HG02884 (cell line): ENCODE measurements at regions not wholly inside any gene's neighbourhood (a gene's known extent, or its start where the extent isn't known, plus 50 kb on each side); places are given as distances from the start of the nearest gene placed in this dataset.
"Not testable (repeated sequence)": the region's sequence is repeated elsewhere in the genome, so short reads cannot be mapped to it uniquely, and the experiment has no call there.

Experiments used
- ATAC-seq: cut with Tn5 transposase; IDR thresholded peaks from one replicate; pipeline ENCODE4 v1.9.1; 2021; ENCODE audit warnings: mild to moderate bottlenecking, moderate library complexity; ENCODE audit not compliant: unreplicated experiment

DNA sequence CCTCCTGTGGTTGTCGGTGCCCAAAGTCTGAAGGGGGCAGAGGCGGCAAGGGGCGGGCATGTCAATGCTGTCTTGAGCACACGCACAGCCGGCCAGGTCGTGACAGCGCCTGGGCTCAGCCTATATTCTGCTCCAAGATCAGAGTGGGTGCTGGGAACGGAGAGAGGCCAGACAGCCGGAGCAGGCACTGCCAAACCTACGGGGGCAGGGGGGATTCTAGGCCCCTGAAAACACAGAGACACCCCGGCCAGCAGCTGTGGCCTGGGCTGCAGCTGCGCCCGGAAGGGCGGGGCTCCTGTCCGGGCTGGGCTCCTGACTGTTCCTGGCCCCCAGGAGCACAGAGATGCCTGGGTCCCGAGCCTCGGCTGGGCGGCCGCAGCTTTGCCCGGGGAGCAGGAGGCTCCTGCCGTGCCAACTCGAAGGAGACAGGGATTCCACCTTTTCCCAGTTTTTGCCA lies 2662.9 kb upstream of the PCDH20 start:
- ATAC-seq, result no peak

DNA sequence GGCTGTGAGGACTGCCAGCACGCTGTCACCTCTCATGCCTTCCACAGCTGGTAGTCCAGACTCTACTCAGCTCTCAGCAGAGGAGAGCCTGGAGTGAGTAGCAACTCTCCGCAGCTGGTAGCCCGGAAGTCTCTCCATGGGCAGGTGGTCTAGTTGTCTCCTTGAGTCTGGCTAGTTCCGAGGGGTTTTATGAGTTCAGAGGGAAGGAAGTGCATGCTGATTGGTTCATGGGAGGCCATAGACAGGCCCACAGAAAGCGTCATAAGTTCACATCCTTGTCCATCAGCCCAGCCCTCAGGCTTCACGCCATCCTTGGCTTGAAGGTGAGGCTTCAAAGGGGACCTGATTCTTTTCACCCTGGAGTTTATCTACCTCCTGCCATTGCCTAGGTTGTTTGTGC lies 2662.4 kb upstream of the PCDH20 start:
- no peak for ATAC-seq

DNA sequence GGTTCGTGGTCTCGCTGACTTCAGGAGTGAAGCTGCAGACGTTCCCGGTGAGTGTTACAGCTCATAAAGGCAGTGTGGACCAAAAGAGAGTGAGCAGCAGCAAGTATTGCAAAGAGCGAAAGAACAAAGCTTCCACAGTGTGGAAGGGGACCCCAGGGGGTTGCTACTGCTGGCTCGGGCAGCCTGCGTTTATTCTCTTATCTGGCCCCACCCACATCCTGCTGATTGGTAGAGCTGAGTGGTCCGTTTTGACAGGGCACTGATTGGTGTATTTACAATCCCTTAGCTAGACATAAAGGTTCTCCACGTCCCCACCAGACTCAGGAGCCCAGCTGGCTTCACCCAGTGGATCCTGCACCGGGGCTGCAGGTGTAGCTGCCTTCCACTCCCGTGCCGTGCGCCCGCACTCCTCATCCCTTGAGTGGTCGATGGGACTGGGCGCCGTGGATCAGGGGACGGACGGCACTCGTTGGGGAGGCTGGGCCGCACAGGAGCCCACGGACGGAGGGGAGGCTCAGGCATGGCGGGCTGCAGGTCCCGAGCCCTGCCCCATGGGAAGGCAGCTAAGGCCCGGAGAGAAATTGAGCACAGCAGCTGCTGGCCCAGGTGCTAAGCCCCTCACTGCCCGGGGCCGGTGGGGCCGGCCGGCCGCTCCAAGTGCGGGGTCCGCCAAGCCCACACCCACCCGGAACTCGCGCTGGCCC lies 2661.6 kb upstream of the PCDH20 start:
- ATAC-seq, result not testable (repeated sequence)

DNA sequence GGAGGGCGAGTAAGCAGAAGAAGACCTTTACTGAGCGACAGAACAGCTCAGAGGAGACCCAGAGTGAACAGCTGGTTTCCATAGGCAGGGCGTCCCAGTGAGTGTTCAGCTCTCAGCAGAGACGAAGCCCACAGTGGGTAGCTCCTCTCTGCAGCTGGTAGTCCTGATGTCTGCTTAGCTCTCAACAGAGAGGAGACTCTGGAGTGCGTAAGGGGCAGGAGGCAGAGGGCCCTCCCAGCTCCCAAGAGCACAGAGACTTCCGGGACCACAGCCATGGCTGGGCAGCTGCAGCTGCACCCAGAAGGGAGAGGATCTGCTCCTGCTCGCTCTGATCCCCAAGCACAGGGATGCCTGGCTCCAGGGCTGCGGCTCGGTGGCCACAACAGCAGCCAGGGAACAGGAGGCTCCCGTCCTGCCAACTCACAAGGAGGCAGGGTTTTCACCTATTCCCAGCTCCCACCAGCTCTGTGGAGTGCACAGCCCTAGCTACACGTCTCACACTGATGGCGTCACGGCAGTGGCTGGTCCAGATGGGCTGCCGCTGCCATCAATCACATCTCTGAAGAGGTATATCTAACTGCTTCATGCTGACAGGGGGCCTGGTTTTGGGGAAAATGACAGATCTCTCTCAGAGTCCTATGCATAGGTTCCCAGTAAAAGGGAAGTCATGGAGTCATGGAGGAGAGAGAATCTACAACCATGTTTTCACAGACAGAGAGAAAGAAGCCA lies 2660.1 kb upstream of the PCDH20 start:
- ATAC-seq, result no peak

DNA sequence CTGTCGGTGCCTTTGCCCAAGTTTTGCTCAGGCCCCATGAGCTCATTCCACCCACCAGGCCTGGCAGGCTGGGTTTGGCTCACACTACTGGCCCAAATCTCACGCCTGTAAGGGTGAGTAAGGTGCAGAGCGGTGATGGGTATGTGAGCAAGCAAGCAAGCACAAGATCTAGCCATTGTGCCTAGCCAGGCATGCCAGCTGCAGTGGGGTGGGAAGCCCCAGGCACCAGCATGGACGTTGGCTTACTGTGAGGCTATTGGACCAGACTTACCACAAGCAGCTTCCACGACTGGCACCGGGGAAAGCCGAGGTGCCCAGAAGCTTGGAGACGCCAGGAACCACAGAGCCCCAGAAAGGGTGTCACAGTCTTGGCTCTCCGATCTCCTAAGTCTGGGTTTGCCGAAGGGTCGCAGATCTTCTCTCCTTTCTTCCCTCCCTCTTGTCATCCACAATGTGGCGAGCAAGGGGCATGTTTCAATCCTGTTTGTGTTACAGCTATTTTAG lies 2659.4 kb upstream of the PCDH20 start:
- ATAC-seq, result no peak

DNA sequence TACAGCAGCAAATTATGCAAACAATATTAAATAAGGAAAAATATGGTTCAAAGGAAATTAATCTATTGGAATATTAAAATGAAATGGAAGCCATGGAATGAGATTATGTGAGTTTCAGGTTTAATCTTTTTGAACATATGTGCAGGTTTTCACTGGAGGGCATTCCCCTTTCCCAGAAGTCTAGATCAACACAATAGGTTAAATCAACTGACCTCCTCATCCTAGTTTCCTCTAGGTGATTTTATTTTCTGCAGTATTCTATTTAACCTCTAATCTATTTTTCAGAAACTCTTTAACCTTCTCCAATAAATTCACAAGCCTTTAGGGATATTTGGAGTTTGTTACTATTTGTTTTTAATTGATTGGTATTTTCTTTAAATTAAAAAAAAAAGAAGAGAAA lies 2657.6 kb upstream of the PCDH20 start:
- ATAC-seq, result no peak

DNA sequence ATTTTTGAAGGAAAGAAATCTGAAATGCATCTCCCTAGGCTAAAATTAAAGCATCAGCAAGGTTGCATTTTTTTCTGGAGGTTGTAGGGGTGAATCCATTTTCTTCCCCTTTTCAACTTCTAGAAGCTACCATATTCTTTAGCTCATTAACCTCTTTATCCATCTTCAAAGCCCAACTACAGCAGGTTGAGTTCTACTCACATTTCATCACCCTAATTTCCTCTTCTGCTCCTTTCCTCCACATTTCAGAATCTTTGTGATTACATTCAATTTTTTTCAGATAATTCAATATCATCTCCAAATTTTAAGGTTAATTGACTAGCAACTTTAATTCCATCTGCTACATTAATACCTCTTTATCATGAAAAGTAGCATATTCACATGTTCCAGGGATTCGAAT lies 2655.7 kb upstream of the PCDH20 start:
- ATAC-seq, result no peak

DNA sequence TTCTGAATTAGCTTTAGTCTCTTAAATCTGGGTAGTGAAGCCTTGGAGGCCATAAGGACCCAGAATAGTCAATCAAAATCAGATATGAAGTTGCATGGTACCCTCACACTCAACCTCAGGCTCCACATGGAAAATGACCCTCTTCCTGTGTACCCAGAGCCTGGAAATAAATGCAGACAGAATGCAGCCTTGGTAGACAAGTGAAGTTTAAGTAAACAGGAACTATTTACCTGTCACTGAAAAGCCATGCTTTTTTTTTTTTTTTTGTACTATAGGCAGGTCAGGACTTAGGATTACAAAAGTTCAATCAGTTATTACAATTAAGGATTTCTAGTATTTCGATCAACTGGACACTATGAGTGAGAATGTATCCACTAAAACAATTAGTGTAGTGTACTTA lies 2654.2 kb upstream of the PCDH20 start:
- no peak for ATAC-seq

DNA sequence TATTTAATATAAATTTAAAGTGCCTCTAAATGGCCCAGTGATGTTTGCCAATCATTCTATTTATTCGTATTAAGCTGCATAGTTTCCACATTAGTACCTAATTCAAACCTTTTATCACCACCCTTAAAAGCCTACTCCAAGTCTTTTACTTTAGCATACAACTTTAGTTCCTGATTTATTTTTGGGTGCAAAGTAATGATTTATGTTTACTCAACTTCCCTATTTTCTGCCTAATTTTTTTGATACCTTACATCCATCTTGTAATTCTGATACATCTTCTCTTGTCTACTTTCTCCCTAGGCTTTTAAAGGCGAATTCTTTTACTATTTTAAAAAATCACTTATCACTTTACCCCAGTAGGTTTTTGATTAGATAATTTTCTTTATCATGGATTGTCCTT lies 2651.1 kb upstream of the PCDH20 start:
- ATAC-seq, result no peak

DNA sequence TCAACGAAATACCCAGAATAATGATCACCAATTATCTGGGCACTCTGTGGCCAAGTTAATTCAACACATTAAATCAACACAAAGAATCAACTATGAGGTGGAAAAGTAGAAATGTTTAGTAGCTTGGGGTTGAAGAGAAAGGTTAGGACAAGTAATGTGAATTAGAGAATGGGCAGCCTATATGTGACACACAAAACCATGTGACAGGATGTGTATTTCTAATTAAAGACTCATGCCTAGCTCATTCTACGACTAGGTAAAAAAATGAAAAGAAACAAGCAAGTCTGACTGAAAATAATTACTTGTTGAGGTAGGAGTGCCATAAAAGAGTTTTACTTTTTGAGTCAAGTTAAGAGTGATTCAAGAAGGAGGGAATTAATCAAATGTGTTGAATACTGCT lies 2646.0 kb upstream of the PCDH20 start:
- ATAC-seq, result no peak

DNA sequence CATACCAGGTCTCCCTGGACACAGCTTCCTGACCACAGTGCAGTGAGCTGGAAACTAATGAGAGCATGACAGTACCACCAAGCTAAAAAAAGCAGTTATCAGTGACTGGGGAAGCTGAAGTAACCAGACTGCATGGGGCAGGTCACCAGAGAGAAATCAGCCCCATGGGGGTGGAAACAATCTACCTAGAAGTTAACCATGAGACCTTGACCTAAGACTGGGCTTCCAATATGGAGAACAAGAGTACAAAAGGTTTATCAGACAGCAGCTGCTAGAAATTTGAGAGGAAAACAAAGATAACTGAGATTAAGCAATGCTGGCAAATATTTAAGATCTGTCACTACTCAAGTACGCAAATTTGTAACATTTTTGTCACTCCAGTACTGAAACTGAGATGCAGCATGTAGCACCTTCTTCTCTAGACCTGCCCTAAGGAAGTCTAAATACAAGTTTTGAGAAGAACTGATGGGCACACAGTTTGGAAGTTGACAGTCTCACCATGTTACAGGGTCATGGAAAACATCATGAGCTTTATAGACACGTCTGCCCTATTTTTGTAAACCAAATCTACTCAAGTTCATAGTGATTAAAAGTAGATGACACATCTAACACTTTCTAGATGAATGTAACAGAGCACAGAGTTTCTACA lies 2641.8 kb upstream of the PCDH20 start:
- ATAC-seq, result no peak

DNA sequence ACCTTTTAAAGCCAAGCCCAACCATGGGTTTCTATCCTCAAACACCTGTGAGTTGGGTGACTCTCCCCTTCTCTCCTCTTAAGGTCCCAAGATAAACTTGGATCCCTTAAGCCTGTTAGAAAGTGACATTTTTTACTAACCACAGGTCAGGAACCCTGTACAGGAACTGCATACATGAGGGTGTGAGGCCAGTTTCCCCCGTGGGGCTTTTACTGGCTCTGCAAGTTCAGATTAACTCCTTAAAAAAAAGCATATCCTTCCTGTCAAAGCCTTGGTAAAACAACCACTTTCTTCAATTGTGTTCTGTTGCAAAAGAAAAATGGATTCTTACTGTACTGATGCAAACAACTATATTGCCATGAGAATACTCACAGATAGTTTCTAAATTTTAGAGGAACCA lies 2638.7 kb upstream of the PCDH20 start:
- ATAC-seq, result no peak

DNA sequence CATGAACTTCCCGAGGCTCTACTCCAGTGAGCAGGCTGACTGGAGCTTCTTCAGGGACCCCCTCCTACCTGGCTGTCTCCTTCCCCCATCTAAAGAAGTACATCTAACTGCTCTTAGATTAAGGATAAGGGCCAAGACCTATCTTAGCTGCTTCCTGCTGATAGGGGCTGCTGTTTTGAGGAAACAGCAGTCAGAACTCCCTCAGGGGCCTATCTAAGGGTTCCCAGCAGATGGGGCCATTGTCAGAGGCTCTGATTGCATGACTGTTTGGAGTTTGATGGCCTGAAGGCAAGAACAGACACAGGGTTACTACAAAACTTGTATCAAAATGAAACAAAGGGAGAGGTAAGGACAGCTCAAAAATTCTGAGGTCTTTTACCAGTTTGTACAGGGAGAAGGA lies 2636.9 kb upstream of the PCDH20 start:
- ATAC-seq, result no peak

DNA sequence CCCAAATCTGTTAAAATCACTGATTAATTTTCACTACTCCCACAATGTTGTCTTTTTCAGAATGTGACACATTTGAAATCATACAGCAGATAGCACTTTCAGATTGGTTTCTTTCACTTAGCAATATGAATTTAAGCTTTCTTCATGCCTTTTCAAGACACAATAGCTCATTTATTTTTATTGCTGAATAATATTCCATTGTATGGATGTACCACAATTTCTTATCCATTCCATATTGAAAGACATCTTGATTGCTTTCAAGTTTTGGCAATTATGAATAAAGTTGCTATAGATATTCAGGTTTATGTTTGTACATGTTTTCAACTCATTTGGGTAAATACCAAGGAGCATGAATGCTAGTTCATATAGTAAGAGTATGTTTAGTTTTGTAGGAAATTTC lies 2635.6 kb upstream of the PCDH20 start:
- ATAC-seq, result no peak

DNA sequence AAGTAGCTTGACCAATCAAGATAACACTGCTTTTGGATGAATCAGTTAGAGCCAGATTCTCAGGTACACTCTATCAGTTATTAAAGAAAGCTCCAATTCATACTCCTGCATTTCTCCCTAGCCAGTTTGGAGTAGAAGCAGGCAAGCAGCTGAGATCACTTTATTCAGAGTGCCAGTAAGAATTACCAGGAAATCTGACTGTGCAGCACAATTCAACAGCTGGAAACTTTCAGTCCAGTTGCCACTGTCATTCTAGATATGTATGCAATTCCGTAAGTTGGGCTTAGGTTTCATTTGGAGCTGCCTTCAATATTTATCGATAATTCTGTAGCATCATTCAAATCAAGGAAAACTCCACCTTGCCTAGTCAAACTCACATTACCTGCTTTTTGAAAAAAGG lies 2625.6 kb upstream of the PCDH20 start:
- no peak for ATAC-seq

DNA sequence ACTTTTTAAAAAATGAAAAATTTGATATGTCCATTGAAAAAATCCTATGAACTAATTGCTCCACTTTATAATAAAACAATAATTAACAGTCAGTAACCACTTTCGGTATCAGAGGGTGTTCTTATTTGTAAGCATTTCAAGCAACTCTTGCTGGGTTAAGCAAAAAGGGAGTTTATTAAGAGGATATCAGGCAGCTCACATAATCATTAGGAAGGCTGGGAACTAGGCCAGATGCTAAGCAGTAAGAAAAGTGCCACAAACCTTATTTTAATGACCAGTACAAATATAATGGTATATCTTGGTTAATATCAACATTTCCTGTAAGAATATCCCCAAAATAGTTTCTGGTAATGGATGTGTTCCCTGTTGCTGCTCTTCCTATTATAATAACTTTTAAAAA lies 2618.3 kb upstream of the PCDH20 start:
- no peak for ATAC-seq

DNA sequence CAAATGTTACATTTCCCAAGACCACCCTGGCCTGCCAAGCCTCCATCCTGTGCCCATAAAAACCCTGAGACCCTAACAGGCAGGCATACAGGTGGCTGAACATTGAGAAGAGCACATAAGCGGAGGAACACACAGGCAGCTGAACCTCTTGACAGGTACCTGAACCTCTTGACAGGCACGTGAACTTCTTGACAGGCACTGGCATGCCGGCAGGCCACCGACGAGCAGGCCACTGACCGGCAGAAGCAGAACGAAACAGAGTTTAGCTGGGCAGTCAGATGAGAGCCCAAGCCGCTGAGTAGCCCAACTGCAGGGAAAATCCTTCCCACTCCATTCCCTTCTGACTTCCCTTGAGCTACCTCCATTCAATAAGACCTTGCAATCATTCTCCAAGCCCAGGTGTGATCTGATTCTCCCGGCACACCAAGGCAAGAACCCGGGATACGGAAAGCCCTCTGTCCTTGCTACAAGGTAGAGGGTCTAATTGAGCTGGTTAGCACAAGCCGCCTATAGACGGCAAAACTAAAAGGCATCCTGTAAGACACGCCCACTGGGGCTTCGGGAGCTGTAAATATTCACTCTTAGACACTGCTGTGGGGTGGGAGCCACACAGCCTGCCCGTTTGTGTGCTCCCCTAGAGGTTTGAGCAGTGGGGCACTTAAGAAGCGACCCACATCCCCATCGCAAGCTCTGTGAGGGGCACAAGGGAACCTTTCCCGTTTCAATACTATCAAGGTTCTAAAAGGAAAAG lies 2613.9 kb upstream of the PCDH20 start:
- no peak for ATAC-seq

DNA sequence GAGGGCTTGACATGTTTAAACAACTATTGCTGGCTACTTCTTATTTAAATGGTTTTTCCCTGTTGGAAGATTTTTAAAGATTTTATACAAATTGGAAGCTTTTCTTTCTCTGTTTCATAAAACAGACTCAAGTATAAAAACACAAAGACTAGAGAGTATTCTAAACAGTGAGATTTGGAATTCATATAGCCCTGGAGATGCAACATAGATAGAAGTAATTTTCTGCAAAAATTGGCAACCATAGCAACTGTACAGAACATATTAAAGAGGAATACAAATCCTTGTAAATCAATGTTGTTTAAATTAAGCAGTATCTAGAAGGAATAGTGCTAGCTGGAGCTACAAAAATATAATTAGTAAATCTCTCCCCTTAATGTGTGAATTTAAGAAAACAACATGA lies 2612.9 kb upstream of the PCDH20 start:
- no peak for ATAC-seq

DNA sequence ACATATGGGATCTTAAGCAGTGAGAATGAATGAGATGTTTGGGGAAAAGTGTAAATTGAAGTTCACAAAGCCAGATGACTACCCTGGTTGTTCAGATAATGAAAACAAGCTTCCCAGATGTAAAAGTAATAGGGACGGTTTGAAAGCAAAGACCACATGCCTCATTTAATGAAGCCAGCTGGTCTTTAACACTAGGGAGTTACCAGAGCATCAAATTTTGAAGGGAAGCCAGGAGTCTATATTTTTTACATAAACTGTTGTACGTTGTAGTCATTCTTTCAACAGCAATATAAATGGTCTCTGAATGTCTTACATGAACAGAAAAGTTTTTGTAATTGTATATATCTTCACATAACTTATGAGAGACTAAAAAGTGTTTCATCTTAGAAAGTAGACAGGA lies 2604.5 kb upstream of the PCDH20 start:
- no peak for ATAC-seq

DNA sequence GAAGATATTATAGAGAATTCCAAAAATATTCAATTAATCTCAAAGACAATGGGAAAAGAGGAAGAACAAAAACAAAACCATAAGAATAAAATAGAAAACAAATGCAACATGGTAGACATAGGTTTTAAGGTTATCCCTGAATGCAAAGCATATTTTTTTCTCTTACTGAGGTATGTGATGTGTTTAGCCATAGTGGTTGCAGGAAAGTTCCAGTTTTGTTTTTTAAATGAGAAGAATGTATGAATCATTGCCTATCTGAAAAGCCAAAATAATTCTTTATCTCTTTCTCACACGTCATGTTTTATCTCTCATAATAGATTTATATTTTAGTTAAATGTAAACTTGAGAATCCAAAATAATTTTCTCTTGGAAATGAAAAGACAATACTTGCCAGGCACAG lies 2591.7 kb upstream of the PCDH20 start:
- no peak for ATAC-seq

DNA sequence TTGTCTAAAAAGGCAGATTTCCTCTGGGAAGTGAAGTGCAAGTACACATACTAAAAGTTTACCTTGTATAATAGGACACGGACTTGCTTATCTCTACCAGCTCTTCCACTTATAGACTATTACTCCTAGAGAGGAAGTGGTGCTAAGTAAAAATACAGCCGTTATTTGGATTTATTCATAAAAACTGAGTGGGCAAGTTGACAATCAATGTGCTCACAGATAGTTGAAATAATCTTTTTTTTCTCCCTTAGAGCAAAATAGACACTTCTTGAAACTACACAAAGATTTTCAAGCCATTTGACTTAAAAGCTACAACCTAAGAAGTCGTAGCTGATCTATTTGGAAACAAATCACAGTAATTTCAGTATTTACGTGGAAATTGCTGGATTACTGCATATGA lies 2584.7 kb upstream of the PCDH20 start:
- ATAC-seq, result no peak
